HUES64 (cell line): ENCODE measurements at regions not wholly inside any gene's neighbourhood (a gene's known extent, or its start where the extent isn't known, plus 50 kb on each side); places are given as distances from the start of the nearest gene placed in this dataset.

Source experiments
- H3K27ac ChIP-seq: 2 replicates; pipeline ENCODE4 v1.7.0; 2013; ENCODE audit warnings: low read depth, low read length, inconsistent platforms
- H3K27me3 ChIP-seq: 2 replicates; pipeline ENCODE4 v1.6.1; 2013; ENCODE audit warnings: mild to moderate bottlenecking, low read length; ENCODE audit not compliant: insufficient read depth
- H3K36me3 ChIP-seq: 2 replicates; pipeline ENCODE4 v1.6.1; 2013; ENCODE audit warnings: mild to moderate bottlenecking, low read length; ENCODE audit not compliant: insufficient read depth
- H3K4me1 ChIP-seq: 2 replicates; pipeline ENCODE4 v1.6.1; 2013; ENCODE audit warnings: mild to moderate bottlenecking, low read length, moderate library complexity; ENCODE audit not compliant: insufficient read depth
- H3K4me3 ChIP-seq: 2 replicates; pipeline ENCODE4 v1.5.1; 2013; ENCODE audit warnings: mild to moderate bottlenecking, low read length, moderate library complexity
- H3K9ac ChIP-seq: 2 replicates; pipeline ENCODE4 v1.6.1; 2013; ENCODE audit warnings: mild to moderate bottlenecking, low read depth, low read length
- H3K9me3 ChIP-seq: 2 replicates; pipeline ENCODE4 v1.6.1; 2013; ENCODE audit warnings: low read depth, low read length; ENCODE audit not compliant: insufficient read depth
- WGBS: fragments of 150-250, 120-280 bp; methylation state at CpG from one replicate; pipeline ENCODE4 v1.1.7; 2013; ENCODE audit warnings: missing lambda C conversion rate; 5-methylcytosine and 5-hydroxymethylcytosine counted together

GRCh38 chr10:83702731-83703130, 436.6 kb upstream of the GHITM start:
- no peaks in the 10 kb centered on the region for H3K27me3 ChIP-seq
- no peaks in the 10 kb centered on the region for H3K4me1 ChIP-seq
- H3K4me3 ChIP-seq, result no peak overlapping the region
- no peaks in the 10 kb centered on the region for H3K9me3 ChIP-seq
- H3K9ac ChIP-seq, result no peak overlapping the region
- no peak overlapping the region for H3K27ac ChIP-seq
- 94% methylated on average over 2 of the region's 3 CpGs for WGBS
- H3K36me3 ChIP-seq, result no peaks in the 10 kb centered on the region

GRCh38 chr10:83706120-83706519, 433.2 kb upstream of the GHITM start:
- WGBS, result 77% methylated on average over 1 of the region's 1 CpG
- H3K27ac ChIP-seq, result no peak overlapping the region
- H3K9me3 ChIP-seq, result no peaks in the 10 kb centered on the region
- no peaks in the 10 kb centered on the region for H3K36me3 ChIP-seq
- no peak overlapping the region for H3K9ac ChIP-seq
- no peak overlapping the region for H3K4me3 ChIP-seq
- H3K4me1 ChIP-seq, result no peaks in the 10 kb centered on the region
- H3K27me3 ChIP-seq, result no peaks in the 10 kb centered on the region

- Histone ChIP-seq H3K9me3 (no peaks in the 10 kb centered on the region), H3K9ac (no peak overlapping the region), H3K27ac (no peak overlapping the region), H3K36me3 (no peaks in the 10 kb centered on the region), H3K27me3 (no peaks in the 10 kb centered on the region), H3K4me3 (no peak overlapping the region), H3K4me1 (no peaks in the 10 kb centered on the region)
- WGBS, result 90% methylated on average over 2 of the region's 2 CpGs
These were observed 432.2 kb upstream of the GHITM start for GRCh38 chr10:83706952-83707582.

- Histone ChIP-seq H3K4me3 (no peak overlapping the region), H3K9ac (no peak overlapping the region), H3K27ac (no peak overlapping the region), H3K27me3 (no peaks in the 10 kb centered on the region), H3K9me3 (no peaks in the 10 kb centered on the region; the same call in 1 of the 2 replicates), H3K4me1 (no peaks in the 10 kb centered on the region), H3K36me3 (no peaks in the 10 kb centered on the region)
- WGBS, result 100% methylated on average over 1 of the region's 1 CpG
These were observed 425.9 kb upstream of the GHITM start for GRCh38 chr10:83713423-83713822.

GRCh38 chr10:83723080-83723479, 416.2 kb upstream of the GHITM start:
- H3K27ac ChIP-seq, result no peak overlapping the region
- no peak overlapping the region for H3K9ac ChIP-seq
- 91% methylated on average over 2 of the region's 2 CpGs for WGBS
- no peaks in the 10 kb centered on the region for H3K4me1 ChIP-seq
- H3K4me3 ChIP-seq, result no peak overlapping the region
- no peaks in the 10 kb centered on the region for H3K36me3 ChIP-seq
- peaks cover 3% of the 10 kb centered on the region for H3K27me3 ChIP-seq
- no peaks in the 10 kb centered on the region for H3K9me3 ChIP-seq

GRCh38 chr10:83724471-83725241, 414.7 kb upstream of the GHITM start:
- no peak overlapping the region for H3K27ac ChIP-seq
- no peaks in the 10 kb centered on the region for H3K36me3 ChIP-seq
- H3K9ac ChIP-seq, result no peak overlapping the region
- H3K4me1 ChIP-seq, result no peaks in the 10 kb centered on the region
- H3K9me3 ChIP-seq, result no peaks in the 10 kb centered on the region
- 91% methylated on average over 4 of the region's 5 CpGs for WGBS
- H3K27me3 ChIP-seq, result peaks cover 3% of the 10 kb centered on the region
- no peak overlapping the region for H3K4me3 ChIP-seq

- H3K36me3 ChIP-seq, result no peaks in the 10 kb centered on the region
- no peaks in the 10 kb centered on the region for H3K9me3 ChIP-seq
- no peaks in the 10 kb centered on the region for H3K4me1 ChIP-seq
- H3K27me3 ChIP-seq, result peaks cover 3% of the 10 kb centered on the region
- 69% methylated on average over 1 of the region's 1 CpG for WGBS
- H3K4me3 ChIP-seq, result no peak overlapping the region
- H3K27ac ChIP-seq, result no peak overlapping the region
- no peak overlapping the region for H3K9ac ChIP-seq
These were observed 413.7 kb upstream of the GHITM start for GRCh38 chr10:83725567-83725966.

- Histone ChIP-seq H3K4me3 (no peak overlapping the region), H3K36me3 (no peaks in the 10 kb centered on the region), H3K9me3 (peaks cover 6% of the 10 kb centered on the region; the same call in 1 of the 2 replicates), H3K27ac (no peak overlapping the region), H3K4me1 (no peaks in the 10 kb centered on the region), H3K9ac (no peak overlapping the region), H3K27me3 (no peaks in the 10 kb centered on the region)
These were observed 405.0 kb upstream of the GHITM start for GRCh38 chr10:83734278-83734677.

- H3K36me3 ChIP-seq, result no peaks in the 10 kb centered on the region
- H3K4me3 ChIP-seq, result no peak overlapping the region
- no peaks in the 10 kb centered on the region for H3K4me1 ChIP-seq
- H3K27me3 ChIP-seq, result no peaks in the 10 kb centered on the region
- H3K9ac ChIP-seq, result no peak overlapping the region
- peaks cover 8% of the 10 kb centered on the region for H3K9me3 ChIP-seq
- 82% methylated on average over 1 of the region's 1 CpG for WGBS
- H3K27ac ChIP-seq, result no peak overlapping the region
These were observed 403.3 kb upstream of the GHITM start for GRCh38 chr10:83736008-83736407.

- Histone ChIP-seq H3K27ac (no peak overlapping the region), H3K9ac (no peak overlapping the region), H3K4me1 (no peaks in the 10 kb centered on the region), H3K9me3 (peaks cover 41% of the 10 kb centered on the region), H3K4me3 (no peak overlapping the region), H3K27me3 (no peaks in the 10 kb centered on the region), H3K36me3 (no peaks in the 10 kb centered on the region)
These were observed 388.7 kb upstream of the GHITM start for GRCh38 chr10:83750604-83751003.

GRCh38 chr10:83753490-83753889, 385.8 kb upstream of the GHITM start:
- peaks cover 41% of the 10 kb centered on the region for H3K9me3 ChIP-seq
- WGBS, result 93% methylated on average over 2 of the region's 2 CpGs
- H3K9ac ChIP-seq, result no peak overlapping the region

More at GRCh38 chr10:83753490-83753889, 385.8 kb upstream of the GHITM start:
- no peak overlapping the region for H3K27ac ChIP-seq
- H3K4me3 ChIP-seq, result no peak overlapping the region
- H3K27me3 ChIP-seq, result peaks cover 20% of the 10 kb centered on the region
- no peaks in the 10 kb centered on the region for H3K4me1 ChIP-seq
- no peaks in the 10 kb centered on the region for H3K36me3 ChIP-seq
